GM12874 (cell line): ENCODE measurements at regions not wholly inside any gene's neighbourhood (a gene's known extent, or its start where the extent isn't known, plus 50 kb on each side); places are given as distances from the start of the nearest gene placed in this dataset.

Source experiments
- TF ChIP-seq, protein P1 (sequence below): IDR thresholded peaks from 2 replicates; pipeline ENCODE4 v1.5.1; 2011; ENCODE audit warnings: low read depth, mild to moderate bottlenecking, control low read depth, low read length, moderate library complexity; ENCODE audit not compliant: insufficient read depth

DNA sequence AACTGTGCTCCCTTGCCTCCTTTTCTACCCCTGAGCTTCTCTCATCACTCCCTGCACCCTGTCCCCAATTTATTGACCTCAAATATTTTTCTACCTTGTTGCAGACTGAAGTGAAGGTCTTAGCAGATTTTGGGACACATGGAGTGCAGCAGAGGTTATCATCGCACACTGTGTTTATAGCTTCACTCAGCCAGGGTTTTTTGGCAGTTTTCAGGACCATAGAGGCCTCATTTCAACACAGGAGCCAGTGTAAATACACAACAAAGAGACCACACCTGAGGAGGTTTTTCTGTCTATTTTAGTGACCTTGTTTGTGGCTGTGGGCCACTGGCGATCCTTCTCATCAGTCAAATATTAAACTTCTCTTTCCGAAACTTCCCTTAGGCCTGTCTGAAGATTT, 457.1 kb downstream of the SPRY1 start:
- TF ChIP-seq, protein P1, sequence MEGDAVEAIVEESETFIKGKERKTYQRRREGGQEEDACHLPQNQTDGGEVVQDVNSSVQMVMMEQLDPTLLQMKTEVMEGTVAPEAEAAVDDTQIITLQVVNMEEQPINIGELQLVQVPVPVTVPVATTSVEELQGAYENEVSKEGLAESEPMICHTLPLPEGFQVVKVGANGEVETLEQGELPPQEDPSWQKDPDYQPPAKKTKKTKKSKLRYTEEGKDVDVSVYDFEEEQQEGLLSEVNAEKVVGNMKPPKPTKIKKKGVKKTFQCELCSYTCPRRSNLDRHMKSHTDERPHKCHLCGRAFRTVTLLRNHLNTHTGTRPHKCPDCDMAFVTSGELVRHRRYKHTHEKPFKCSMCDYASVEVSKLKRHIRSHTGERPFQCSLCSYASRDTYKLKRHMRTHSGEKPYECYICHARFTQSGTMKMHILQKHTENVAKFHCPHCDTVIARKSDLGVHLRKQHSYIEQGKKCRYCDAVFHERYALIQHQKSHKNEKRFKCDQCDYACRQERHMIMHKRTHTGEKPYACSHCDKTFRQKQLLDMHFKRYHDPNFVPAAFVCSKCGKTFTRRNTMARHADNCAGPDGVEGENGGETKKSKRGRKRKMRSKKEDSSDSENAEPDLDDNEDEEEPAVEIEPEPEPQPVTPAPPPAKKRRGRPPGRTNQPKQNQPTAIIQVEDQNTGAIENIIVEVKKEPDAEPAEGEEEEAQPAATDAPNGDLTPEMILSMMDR = no peak

DNA sequence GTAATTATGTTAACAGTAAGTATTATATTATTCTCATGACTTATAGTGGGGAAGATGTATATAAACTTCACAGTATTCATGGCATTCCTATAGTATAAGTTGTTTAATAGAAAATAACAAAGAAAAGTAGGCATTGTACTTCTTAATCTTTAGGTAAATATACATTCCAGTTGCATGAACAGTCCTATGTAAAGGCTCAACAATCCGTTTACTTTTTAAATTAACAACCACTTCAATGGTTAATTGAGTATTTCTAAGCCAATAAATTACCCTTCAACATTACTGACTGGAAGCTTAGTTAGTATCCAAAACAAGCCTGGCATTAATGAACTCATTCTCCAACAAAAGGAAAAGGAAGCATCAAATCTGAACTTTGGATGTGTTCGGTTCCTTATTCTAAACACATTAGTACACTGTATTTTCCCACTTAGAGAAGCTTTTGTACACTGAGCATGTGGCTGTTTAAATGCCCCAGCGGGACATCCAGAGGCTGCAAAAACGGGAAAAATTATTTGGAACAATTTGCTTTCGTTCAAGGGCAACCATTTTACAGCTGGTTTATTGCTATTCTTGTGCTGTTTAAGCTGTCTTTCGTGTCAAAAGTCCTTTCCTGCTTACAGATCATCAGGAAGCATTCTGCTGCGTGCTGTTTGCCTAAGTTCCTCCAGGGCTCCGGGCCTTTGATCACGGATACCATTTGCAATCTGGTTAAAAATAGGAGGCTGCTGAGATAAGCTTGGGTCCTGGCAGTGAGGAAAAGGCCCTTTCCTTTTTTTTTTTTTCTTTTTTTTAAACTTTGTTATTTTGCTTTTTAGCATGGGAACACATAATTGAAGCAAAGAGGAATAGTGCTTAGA, 460.3 kb downstream of the SPRY1 start:
- TF ChIP-seq, protein P1 = no peak

DNA sequence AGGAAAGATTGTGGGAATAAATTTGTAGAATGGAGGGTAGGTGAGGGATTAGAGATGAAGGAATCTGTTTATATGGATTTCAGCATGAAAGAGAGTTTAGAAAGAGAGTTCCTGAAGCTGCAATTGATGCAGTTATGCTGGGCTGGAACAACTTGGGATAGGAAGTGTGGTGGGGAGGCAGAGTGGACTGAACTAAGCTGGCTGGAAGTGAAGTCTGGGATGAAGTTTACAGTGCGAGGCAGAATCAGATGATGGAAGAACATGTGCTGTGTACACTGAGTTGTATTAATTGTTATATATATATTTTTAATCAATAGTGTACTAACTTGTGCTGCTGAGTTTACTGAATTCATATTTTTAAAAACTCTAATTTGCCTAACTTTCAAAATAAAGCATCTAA, 461.9 kb downstream of the SPRY1 start:
- TF ChIP-seq, protein P1 = no peak

DNA sequence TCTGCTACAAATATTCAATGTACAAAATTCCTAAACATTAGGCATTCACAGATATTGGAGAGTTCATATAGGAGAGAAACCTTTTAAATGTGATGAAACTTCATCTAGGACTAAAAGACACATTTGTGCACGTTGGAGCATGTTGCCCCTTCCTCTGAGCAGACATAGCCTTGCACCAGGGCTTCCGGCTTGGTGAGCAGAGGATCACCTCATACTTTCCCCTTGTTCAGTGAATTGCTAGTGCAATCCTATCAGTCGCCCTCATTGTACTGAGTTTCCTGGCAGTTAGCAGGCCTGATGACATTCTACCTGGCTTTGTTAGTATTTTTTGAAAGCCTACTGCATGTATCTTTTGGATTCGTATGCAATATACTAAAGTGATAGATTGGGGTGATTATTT, 466.2 kb downstream of the SPRY1 start:
- TF ChIP-seq, protein P1 = no peak

DNA sequence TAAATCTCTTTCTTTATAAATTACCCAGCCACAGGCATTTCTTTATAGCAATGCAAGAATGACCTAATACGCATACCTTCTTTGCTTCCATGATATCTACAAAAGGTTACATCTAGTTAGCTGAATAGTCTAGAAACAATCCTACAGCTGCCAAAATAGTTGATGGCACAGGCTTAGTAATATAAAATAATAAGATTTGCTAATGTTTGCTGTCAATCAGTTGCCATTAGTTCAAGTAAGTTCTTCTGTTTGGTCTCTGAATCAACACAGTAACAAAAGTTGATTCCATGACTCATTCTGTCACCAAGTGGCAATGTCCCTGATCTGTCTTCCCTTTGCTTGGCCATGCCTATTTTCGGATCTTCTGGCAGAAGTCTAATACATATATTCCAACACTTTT, 470.2 kb downstream of the SPRY1 start:
- TF ChIP-seq, protein P1 = no peak

DNA sequence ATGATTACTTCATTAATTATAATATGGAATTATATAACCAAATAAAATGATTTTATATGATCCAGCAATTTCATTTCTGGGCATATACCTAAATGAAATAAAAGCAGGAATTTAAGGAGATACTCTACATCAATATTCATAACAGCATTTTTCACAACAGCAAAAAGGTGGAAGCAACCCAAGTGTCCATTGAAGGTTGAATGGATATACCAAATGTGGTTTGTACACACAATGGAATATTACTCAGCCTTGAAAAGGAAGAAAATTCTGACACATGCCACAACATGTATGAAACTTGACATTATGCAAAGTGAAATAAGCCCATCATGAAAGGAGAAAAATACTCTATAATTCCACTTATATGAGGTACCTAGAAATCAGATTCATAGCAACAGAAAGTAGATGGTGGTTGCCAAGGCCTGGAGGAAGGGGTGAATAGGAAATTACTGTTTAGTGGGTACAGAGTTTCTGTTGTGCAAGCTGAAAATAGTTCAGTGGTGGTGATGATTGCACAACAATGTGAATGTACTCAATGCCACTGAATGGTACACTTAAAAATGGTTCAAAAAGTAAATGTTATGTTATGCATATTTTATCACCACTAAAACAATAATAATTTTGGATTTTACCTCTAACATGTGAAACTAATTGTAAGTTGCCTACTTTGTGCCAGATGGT, 471.5 kb downstream of the SPRY1 start:
- TF ChIP-seq, protein P1 = no peak

DNA sequence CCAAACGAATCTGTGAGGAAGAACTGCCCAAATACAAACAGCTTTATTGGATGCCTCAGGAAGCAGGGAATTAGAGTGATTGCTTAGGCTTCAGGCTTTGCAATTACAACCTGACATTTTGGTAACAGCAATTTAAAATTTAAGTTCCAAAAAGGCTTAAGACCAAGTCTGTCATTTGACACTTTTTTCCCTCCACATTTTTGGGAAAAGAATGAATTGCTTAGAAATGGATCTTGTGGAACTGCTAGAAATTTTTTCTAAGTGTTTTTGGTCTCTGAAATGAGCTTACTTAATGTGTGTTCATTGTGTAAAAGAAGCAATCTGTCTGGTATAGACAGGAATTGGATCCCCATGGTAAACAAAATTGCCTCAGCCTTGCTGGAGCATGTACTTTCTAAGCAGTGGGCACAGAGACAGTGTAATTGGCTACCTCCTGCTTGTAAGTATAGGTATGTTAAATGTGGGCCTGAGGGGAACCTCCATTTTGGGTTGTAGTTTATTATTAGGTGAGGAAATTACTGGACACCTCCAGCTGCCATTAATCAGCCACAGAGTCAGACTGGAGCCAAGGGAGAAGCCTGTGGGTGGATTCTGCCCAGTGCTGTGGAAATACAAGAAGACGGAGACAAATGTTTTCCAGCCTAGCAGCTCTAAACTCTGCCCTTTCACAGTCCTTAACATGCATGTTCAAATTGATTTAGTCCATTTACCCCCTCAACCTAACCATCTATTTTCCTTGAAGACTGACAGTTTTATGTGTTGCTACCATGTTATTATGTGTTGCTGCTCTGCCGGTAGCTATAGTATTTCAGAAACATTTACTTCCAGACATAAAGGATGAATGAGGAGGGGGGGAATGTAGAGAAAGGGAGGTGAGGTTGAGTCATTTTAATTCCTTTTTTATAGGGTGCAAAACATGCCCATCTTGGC, 473.0 kb downstream of the SPRY1 start:
- TF ChIP-seq, protein P1 = no peak
